ENCODE measurements at regions not wholly inside any gene's neighbourhood (a gene's known extent, or its start where the extent isn't known, plus 50 kb on each side); places are given as distances from the start of the nearest gene placed in this dataset.
A peak's percentile ranks its signal among the peaks of the same experiment; 100 is the strongest.

- Histone ChIP-seq H3K9me3 (peaks cover 0 to 55% (median 23%) of the 10 kb centered on the region in 11 donors), H3K36me3 (no peaks in the 10 kb centered on the region), H3K4me3 (no peak overlapping the region), H3K27me3 (no peaks in the 10 kb centered on the region), H3K4me1 (peaks cover 0 to 9% (median 0%) of the 10 kb centered on the region in 9 donors), H3K27ac (peak overlapping the region in 1 of 10 donors; percentile 18)
- 33 to 64% methylated on average over 3 of the region's 3 CpGs for WGBS, 2 donors
- no peak for DNase-seq
- TF ChIP-seq CTCF (IDR thresholded peaks at IDR 0.05): no peak
- peak in 3 of 8 donors; percentile 25 to 56 (median 55) for ATAC-seq
- intact Hi-C loops (cut with DNase I): loop anchor here in 1 of 10 donors (5.0 kb wide), 1 partner anchor 69 kb away; no protein-coding TSS in a partner anchor
These were observed 723.1 kb upstream of the RIOK2 start for GRCh38 chr5:97906135-97906534.

- Histone ChIP-seq H3K9me3 (peaks cover 0 to 45% (median 22%) of the 10 kb centered on the region in 11 donors), H3K27ac (no peak overlapping the region), H3K36me3 (no peaks in the 10 kb centered on the region), H3K4me1 (peaks cover 0 to 9% (median 0%) of the 10 kb centered on the region in 9 donors), H3K4me3 (no peak overlapping the region), H3K27me3 (no peaks in the 10 kb centered on the region)
- no peak for TF ChIP-seq CTCF (IDR thresholded peaks at IDR 0.05)
- WGBS, 2 donors: 91 to 95% methylated on average over 3 of the region's 3 CpGs
- intact Hi-C loops (cut with DNase I): loop anchor here in 1 of 10 donors (5.0 kb wide), 1 partner anchor 71 kb away; no protein-coding TSS in a partner anchor
- DNase-seq (no peak), ATAC-seq (no peak)
These were observed 724.8 kb upstream of the RIOK2 start for GRCh38 chr5:97907646-97908400.

- TF ChIP-seq CTCF (IDR thresholded peaks at IDR 0.05): no peak
- WGBS, 2 donors: 94 to 100% methylated on average over 1 of the region's 1 CpG
- ATAC-seq (no peak), DNase-seq (no peak)
- Histone ChIP-seq H3K27me3 (no peaks in the 10 kb centered on the region), H3K36me3 (no peaks in the 10 kb centered on the region), H3K4me3 (no peak overlapping the region), H3K4me1 (peaks cover 0 to 9% (median 0%) of the 10 kb centered on the region in 9 donors), H3K9me3 (peaks cover 0 to 27% (median 5%) of the 10 kb centered on the region in 11 donors), H3K27ac (no peak overlapping the region)
- intact Hi-C loops (cut with DNase I): loop anchor here in 1 of 10 donors (5.0 kb wide), 1 partner anchor 72 kb away; no protein-coding TSS in a partner anchor
These were observed 726.5 kb upstream of the RIOK2 start for GRCh38 chr5:97909541-97909940.

GRCh38 chr5:97914483-97914882 lies 731.4 kb upstream of the RIOK2 start:
- WGBS, 2 donors: 80 to 85% methylated on average over 1 of the region's 1 CpG
- Histone ChIP-seq H3K27me3 (no peaks in the 10 kb centered on the region), H3K4me3 (no peak overlapping the region), H3K9me3 (no peaks in the 10 kb centered on the region), H3K4me1 (peaks cover 0 to 4% (median 0%) of the 10 kb centered on the region in 9 donors), H3K27ac (no peak overlapping the region), H3K36me3 (no peaks in the 10 kb centered on the region)
- intact Hi-C loops (cut with DNase I): loop anchor here in 1 of 10 donors (5.0 kb wide), 1 partner anchor 128 kb away; no protein-coding TSS in a partner anchor
- TF ChIP-seq CTCF (IDR thresholded peaks at IDR 0.05): no peak
- DNase-seq (no peak), ATAC-seq (no peak)
